A549 (cell line): ENCODE measurements at regions not wholly inside any gene's neighbourhood (a gene's known extent, or its start where the extent isn't known, plus 50 kb on each side); places are given as distances from the start of the nearest gene placed in this dataset.

Experiments
- ATAC-seq, 2 experiments: fragments of 200-7000 bp in 1 of 2; fragments of >200 bp in 1 of 2; cut with Nextera tagmentation in 1 of 2; cut with Tn5 transposase in 1 of 2; 3 replicates each; pipeline versions ENCODE4 v1.8.0 to v1.9.1; 2018 to 2020; ENCODE audit warnings: mild to moderate bottlenecking in 1 of 2, moderate library complexity in 1 of 2
- CTCF ChIA-PET: fragments of 300-600 bp; sonication (Branson Sonifier 250); formaldehyde crosslinking; extraction: SDS; loops from one replicate; lab custom pipeline; 2021; ENCODE audit warnings: antibody characterized with exemption, inconsistent platforms; lab: Yijun Ruan, JAX
- POLR2A ChIA-PET: fragments of 350-600 bp; formaldehyde crosslinking; extraction: SDS; loops from one replicate; lab custom pipeline; 2021; ENCODE audit warnings: antibody characterized with exemption, inconsistent platforms; lab: Yijun Ruan, JAX
- DNase-seq, 2 experiments: peaks; one replicate each; pipeline versions ENCODE4 v3.0.0 to v3.0.0-alpha.2; 2011 to 2016; ENCODE audit warnings: low read depth in 1 of 2, low spot score in 1 of 2
- FAIRE-seq: peaks from 2 replicates; lab custom pipeline; 2011; peaks lifted over from hg19 to GRCh38; lab: Jason Lieb, UNC
- H3K27ac ChIP-seq, 2 experiments: fragments of >200 bp; sonication (Bioruptor Twin); formaldehyde crosslinking; 3 replicates each; pipeline ENCODE4 v1.5.1; 2016 to 2017
- H3K4me1 ChIP-seq: fragments of >200 bp; sonication (Bioruptor Twin); formaldehyde crosslinking; 3 replicates; pipeline ENCODE4 v1.6.1; 2016
- H3K4me2 ChIP-seq: fragments of >200 bp; sonication (Bioruptor Twin); formaldehyde crosslinking; 3 replicates; pipeline ENCODE4 v1.6.1; 2016
- H3K4me3 ChIP-seq: fragments of >200 bp; sonication (Bioruptor Twin); formaldehyde crosslinking; 3 replicates; pipeline ENCODE4 v1.5.1; 2016
- H3K9me3 ChIP-seq: fragments of >200 bp; sonication (Bioruptor Twin); formaldehyde crosslinking; 3 replicates; pipeline ENCODE4 v1.6.1; 2016
- CBX2 ChIP-seq: fragments of 200-600 bp; sonication (generic); IDR thresholded peaks from 2 replicates; pipeline ENCODE4 v1.6.1; 2016; ENCODE audit warnings: low read depth, mild to moderate bottlenecking, borderline replicate concordance
- CHD2 ChIP-seq: fragments of 150-350 bp; IDR thresholded peaks from 2 replicates; pipeline ENCODE4 v1.6.1; 2014; ENCODE audit warnings: low read length; ENCODE audit not compliant: partially characterized antibody
- CHD4 ChIP-seq: fragments of 200-600 bp; sonication (generic); IDR thresholded peaks from 2 replicates; pipeline ENCODE4 v1.6.1; 2016; ENCODE audit warnings: antibody characterized with exemption, mild to moderate bottlenecking, borderline replicate concordance
- EHF ChIP-seq: fragments of 250-450 bp; sonication (Bioruptor Pico); IDR thresholded peaks from 2 replicates; pipeline ENCODE4 v1.5.0; 2020; ENCODE audit warnings: mild to moderate bottlenecking
- ESRRA ChIP-seq: fragments of 150-350 bp; IDR thresholded peaks from 2 replicates; pipeline ENCODE4 v1.6.1; 2014; ENCODE audit warnings: mild to moderate bottlenecking, low read length, borderline replicate concordance
- FOSB ChIP-seq: fragments of 250-450 bp; sonication (Bioruptor Pico); IDR thresholded peaks from 2 replicates; pipeline ENCODE4 v1.5.0; 2020; ENCODE audit warnings: mild to moderate bottlenecking, moderate library complexity
- FOSL2 ChIP-seq, 2 experiments: fragments of 450-650 bp in 1 of 2; fragments of >200 bp in 1 of 2; sonication (Bioruptor Twin) in 1 of 2; formaldehyde crosslinking; IDR thresholded peaks; 2 replicates each; pipeline versions ENCODE4 v1.5.0 to v1.6.1; 2016 to 2020; ENCODE audit warnings: mild to moderate bottlenecking in 1 of 2, moderate library complexity in 1 of 2
- FOXS1 ChIP-seq: fragments of 250-450 bp; sonication (Bioruptor Pico); IDR thresholded peaks from 2 replicates; pipeline ENCODE4 v1.5.0; 2020; ENCODE audit warnings: mild to moderate bottlenecking, moderate library complexity
- GATA3 ChIP-seq: IDR thresholded peaks from 2 replicates; pipeline ENCODE4 v1.6.1; 2012; ENCODE audit warnings: borderline replicate concordance
- HES2 ChIP-seq: fragments of >200 bp; sonication (Bioruptor Twin); formaldehyde crosslinking; IDR thresholded peaks from 2 replicates; pipeline ENCODE4 v1.6.1; 2016
- HEYL ChIP-seq: fragments of 250-450 bp; sonication (Bioruptor Pico); IDR thresholded peaks from 2 replicates; pipeline ENCODE4 v1.8.0; 2021; ENCODE audit warnings: mild to moderate bottlenecking, moderate library complexity
- HOXB13 ChIP-seq: fragments of 250-450 bp; sonication (Bioruptor Pico); IDR thresholded peaks from 2 replicates; pipeline ENCODE4 v1.5.0; 2020; ENCODE audit warnings: low read depth, mild to moderate bottlenecking, moderate library complexity
- MAFK ChIP-seq: fragments of 450-650 bp; IDR thresholded peaks from 2 replicates; pipeline ENCODE4 v1.6.1; 2014; ENCODE audit not compliant: partially characterized antibody
- MAX ChIP-seq: IDR thresholded peaks from 2 replicates; pipeline ENCODE4 v1.6.1; 2012
- SMC3 ChIP-seq: fragments of >200 bp; sonication (Bioruptor Twin); formaldehyde crosslinking; IDR thresholded peaks from 3 replicates; pipeline ENCODE4 v1.6.1; 2018; ENCODE audit warnings: inconsistent platforms
- SREBF2 ChIP-seq: fragments of 450-650 bp; IDR thresholded peaks from 2 replicates; pipeline ENCODE4 v1.6.1; 2014; ENCODE audit warnings: mild to moderate bottlenecking, moderate library complexity
- TP53 ChIP-seq: fragments of 250-450 bp; sonication (Bioruptor Pico); IDR thresholded peaks from 2 replicates; pipeline ENCODE4 v1.5.0; 2021; ENCODE audit warnings: mild to moderate bottlenecking, moderate library complexity
- USF2 ChIP-seq: fragments of 450-650 bp; IDR thresholded peaks from 2 replicates; pipeline ENCODE4 v1.6.1; 2014; ENCODE audit warnings: antibody characterized with exemption
- ZFP36 ChIP-seq: fragments of 450-650 bp; IDR thresholded peaks from 2 replicates; pipeline ENCODE4 v1.6.1; 2014; ENCODE audit warnings: borderline replicate concordance; ENCODE audit not compliant: partially characterized antibody
- ZNF302 ChIP-seq: fragments of 250-450 bp; sonication (Bioruptor Pico); IDR thresholded peaks from 2 replicates; pipeline ENCODE4 v1.9.0; 2021; ENCODE audit warnings: inconsistent platforms, mild to moderate bottlenecking, moderate library complexity
- ZSCAN20 ChIP-seq: fragments of 250-450 bp; sonication (Bioruptor Pico); IDR thresholded peaks from 2 replicates; pipeline ENCODE4 v1.8.0; 2022; ENCODE audit warnings: mild to moderate bottlenecking, moderate library complexity
- WGBS: methylation state at CpG from one replicate; pipeline ENCODE4 v1.1.6; 2017; ENCODE audit errors: missing lambda C conversion rate; 5-methylcytosine and 5-hydroxymethylcytosine counted together
- TF ChIP-seq, protein P1 (sequence below): fragments of 200-600 bp; sonication (generic); IDR thresholded peaks from 2 replicates; pipeline ENCODE4 v1.6.1; 2016; ENCODE audit warnings: antibody characterized with exemption, mild to moderate bottlenecking, moderate library complexity

- 40% methylated on average over 3 of the region's 3 CpGs for WGBS
- H3K27ac ChIP-seq = no peak overlapping the region
- POLR2A ChIA-PET = no interaction called here
- no peak for FAIRE-seq
- TF ChIP-seq HES2 = no peak
- no peak for TF ChIP-seq SMC3
- no peak for TF ChIP-seq HOXB13 (CRISPR knock-in tag)
- no peak for TF ChIP-seq FOSB (CRISPR knock-in tag)
- TF ChIP-seq HEYL (CRISPR knock-in tag) = no peak
- no peak for TF ChIP-seq FOXS1 (CRISPR knock-in tag)
- TF ChIP-seq SREBF2 = no peak
- no peak for TF ChIP-seq USF2
- TF ChIP-seq ZNF302 (CRISPR knock-in tag) = no peak
- no peak for TF ChIP-seq CHD2
- TF ChIP-seq FOSL2 (IDR thresholded peaks at IDR 0.05) = no peak
- no peak for TF ChIP-seq FOSL2 (CRISPR knock-in tag; IDR thresholded peaks at IDR 0.05)
- TF ChIP-seq ZSCAN20 (CRISPR knock-in tag) = no peak
- TF ChIP-seq TP53 (CRISPR knock-in tag) = no peak
- TF ChIP-seq ESRRA = no peak
- no peak for TF ChIP-seq MAX
- TF ChIP-seq CBX2 = no peak
- TF ChIP-seq MAFK = no peak
- TF ChIP-seq EHF (CRISPR knock-in tag) = no peak
- no peak for TF ChIP-seq GATA3
- TF ChIP-seq CHD4 = no peak
- TF ChIP-seq, all 56 proteins: peak for 0
- no peak overlapping the region for H3K4me2 ChIP-seq
- no peaks in the 10 kb centered on the region for H3K4me1 ChIP-seq
- CTCF ChIA-PET = no interaction called here
- no peak overlapping the region for H3K4me3 ChIP-seq
- DNase-seq (no peak), ATAC-seq (no peak)
- H3K9me3 ChIP-seq = no peaks in the 10 kb centered on the region
Measured at GRCh38 chr13:74681891-74682290, 547.7 kb upstream of the KLF12 start.

GRCh38 chr13:74678308-74678965 is 544.2 kb upstream of the KLF12 start:
- H3K4me1 ChIP-seq = no peaks in the 10 kb centered on the region
- 16% methylated on average over 1 of the region's 1 CpG for WGBS
- H3K9me3 ChIP-seq = no peaks in the 10 kb centered on the region
- H3K4me2 ChIP-seq = no peak overlapping the region
- no peak for TF ChIP-seq ZFP36
- TF ChIP-seq, protein P1, sequence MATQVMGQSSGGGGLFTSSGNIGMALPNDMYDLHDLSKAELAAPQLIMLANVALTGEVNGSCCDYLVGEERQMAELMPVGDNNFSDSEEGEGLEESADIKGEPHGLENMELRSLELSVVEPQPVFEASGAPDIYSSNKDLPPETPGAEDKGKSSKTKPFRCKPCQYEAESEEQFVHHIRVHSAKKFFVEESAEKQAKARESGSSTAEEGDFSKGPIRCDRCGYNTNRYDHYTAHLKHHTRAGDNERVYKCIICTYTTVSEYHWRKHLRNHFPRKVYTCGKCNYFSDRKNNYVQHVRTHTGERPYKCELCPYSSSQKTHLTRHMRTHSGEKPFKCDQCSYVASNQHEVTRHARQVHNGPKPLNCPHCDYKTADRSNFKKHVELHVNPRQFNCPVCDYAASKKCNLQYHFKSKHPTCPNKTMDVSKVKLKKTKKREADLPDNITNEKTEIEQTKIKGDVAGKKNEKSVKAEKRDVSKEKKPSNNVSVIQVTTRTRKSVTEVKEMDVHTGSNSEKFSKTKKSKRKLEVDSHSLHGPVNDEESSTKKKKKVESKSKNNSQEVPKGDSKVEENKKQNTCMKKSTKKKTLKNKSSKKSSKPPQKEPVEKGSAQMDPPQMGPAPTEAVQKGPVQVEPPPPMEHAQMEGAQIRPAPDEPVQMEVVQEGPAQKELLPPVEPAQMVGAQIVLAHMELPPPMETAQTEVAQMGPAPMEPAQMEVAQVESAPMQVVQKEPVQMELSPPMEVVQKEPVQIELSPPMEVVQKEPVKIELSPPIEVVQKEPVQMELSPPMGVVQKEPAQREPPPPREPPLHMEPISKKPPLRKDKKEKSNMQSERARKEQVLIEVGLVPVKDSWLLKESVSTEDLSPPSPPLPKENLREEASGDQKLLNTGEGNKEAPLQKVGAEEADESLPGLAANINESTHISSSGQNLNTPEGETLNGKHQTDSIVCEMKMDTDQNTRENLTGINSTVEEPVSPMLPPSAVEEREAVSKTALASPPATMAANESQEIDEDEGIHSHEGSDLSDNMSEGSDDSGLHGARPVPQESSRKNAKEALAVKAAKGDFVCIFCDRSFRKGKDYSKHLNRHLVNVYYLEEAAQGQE = no peak
- no peak for TF ChIP-seq HEYL (CRISPR knock-in tag)
- no peak for TF ChIP-seq SMC3
- TF ChIP-seq, all 56 proteins: peak for 0
- FAIRE-seq (no peak), DNase-seq (no peak), ATAC-seq (no peak)
- ChIA-PET CTCF (no interaction called here), POLR2A (no interaction called here)
- no peak overlapping the region for H3K27ac ChIP-seq
- H3K4me3 ChIP-seq = no peak overlapping the region
